NCI-H510A (cell line): ENCODE measurements at regions not wholly inside any gene's neighbourhood (a gene's known extent, or its start where the extent isn't known, plus 50 kb on each side); places are given as distances from the start of the nearest gene placed in this dataset.
"Not testable (repeated sequence)": the region's sequence is repeated elsewhere in the genome, so short reads cannot be mapped to it uniquely, and the experiment has no call there.

ENCODE experiments used
- DNase-seq: peaks from one replicate; lab custom pipeline; 2025; lab: John Stamatoyannopoulos, UW

- DNase-seq: no peak
These were observed 177.6 kb downstream of the JCAD start for GRCh38 chr10:29881811-29882210.

GRCh38 chr10:29881336-29881771 is 178.0 kb downstream of the JCAD start:
- DNase-seq: no peak

- DNase-seq: no peak
These were observed 178.5 kb downstream of the JCAD start for GRCh38 chr10:29880856-29881255.

GRCh38 chr10:29879862-29880261 is 179.5 kb downstream of the JCAD start:
- no peak for DNase-seq

- no peak for DNase-seq
These were observed 180.9 kb downstream of the JCAD start for GRCh38 chr10:29878492-29878891.

- no peak for DNase-seq
These were observed 181.4 kb downstream of the JCAD start for GRCh38 chr10:29877793-29878491.

- no peak for DNase-seq
These were observed 183.3 kb downstream of the JCAD start for GRCh38 chr10:29876008-29876555.

- no peak for DNase-seq
These were observed 184.6 kb downstream of the JCAD start for GRCh38 chr10:29874606-29875269.

- DNase-seq: no peak
These were observed 185.4 kb downstream of the JCAD start for GRCh38 chr10:29873941-29874484.

GRCh38 chr10:29870522-29871044 is 188.8 kb downstream of the JCAD start:
- DNase-seq: no peak

- no peak for DNase-seq
These were observed 189.8 kb downstream of the JCAD start for GRCh38 chr10:29869593-29869992.

GRCh38 chr10:29866356-29866755 is 193.0 kb downstream of the JCAD start:
- no peak for DNase-seq

- DNase-seq: no peak
These were observed 193.6 kb downstream of the JCAD start for GRCh38 chr10:29865700-29866355.

- DNase-seq: no peak
These were observed 196.3 kb downstream of the JCAD start for GRCh38 chr10:29862923-29863614.

- no peak for DNase-seq
These were observed 197.4 kb downstream of the JCAD start for GRCh38 chr10:29861811-29862505.

GRCh38 chr10:29861231-29861630 is 198.2 kb downstream of the JCAD start:
- DNase-seq: not testable (repeated sequence)

- DNase-seq: no peak
These were observed 199.2 kb downstream of the JCAD start for GRCh38 chr10:29860166-29860565.

- no peak for DNase-seq
These were observed 199.8 kb downstream of the JCAD start for GRCh38 chr10:29859521-29860130.

GRCh38 chr10:29858702-29859267 is 200.6 kb downstream of the JCAD start:
- DNase-seq: no peak
